Keratinocyte (primary cell): ENCODE measurements at regions not wholly inside any gene's neighbourhood (a gene's known extent, or its start where the extent isn't known, plus 50 kb on each side); places are given as distances from the start of the nearest gene placed in this dataset.

ENCODE experiments used
- DNase-seq: peaks from one replicate; pipeline ENCODE4 v3.0.0-alpha.2; 2011; ENCODE audit warnings: low read depth, missing footprints, low spot score
- FAIRE-seq: peaks from 2 replicates; lab custom pipeline; 2011; peaks lifted over from hg19 to GRCh38; lab: Jason Lieb, UNC
- H2AFZ ChIP-seq: 2 replicates; pipeline ENCODE4 v1.6.0; 2012; ENCODE audit warnings: low read length, control low read depth, inconsistent platforms; ENCODE audit not compliant: control insufficient read depth
- H3K27ac ChIP-seq: 2 replicates; pipeline ENCODE4 v1.5.1; 2011; ENCODE audit warnings: low read length; ENCODE audit not compliant: control insufficient read depth, insufficient read depth
- H3K27me3 ChIP-seq: 3 replicates; pipeline ENCODE4 v1.6.0; 2011; ENCODE audit warnings: low read length; ENCODE audit not compliant: control insufficient read depth, insufficient read depth; ENCODE audit errors: extremely low read depth
- H3K36me3 ChIP-seq, 2 experiments: 2 replicates in 1 of 2; 3 replicates in 1 of 2; pipeline ENCODE4 v1.5.1; 2011; ENCODE audit warnings: low read length in 2 of 2, mild to moderate bottlenecking in 1 of 2; ENCODE audit not compliant: control insufficient read depth in 2 of 2, insufficient read depth in 2 of 2; ENCODE audit errors: extremely low read depth in 1 of 2
- H3K4me1 ChIP-seq: 3 replicates; pipeline ENCODE4 v1.5.1; 2011; ENCODE audit warnings: low read length; ENCODE audit not compliant: control insufficient read depth, insufficient read depth; ENCODE audit errors: extremely low read depth
- H3K4me2 ChIP-seq: 3 replicates; pipeline ENCODE4 v1.6.0; 2011; ENCODE audit warnings: low read depth, low read length; ENCODE audit not compliant: control insufficient read depth, insufficient read depth; ENCODE audit errors: extremely low read depth
- H3K4me3 ChIP-seq, 3 experiments: fragments of 200-600 bp in 1 of 3; sonication (generic) in 1 of 3; 2 replicates in 2 of 3; 3 replicates in 1 of 3; pipeline ENCODE4 v1.5.1; 2011 to 2016; ENCODE audit warnings: low read length in 3 of 3, mild to moderate bottlenecking in 3 of 3, control low read depth in 2 of 3, inconsistent platforms in 1 of 3, low read depth in 1 of 3, mixed read lengths in 1 of 3, mixed run types in 1 of 3, moderate library complexity in 1 of 3; ENCODE audit not compliant: control insufficient read depth in 2 of 3, insufficient read depth in 2 of 3; ENCODE audit errors: extremely low read depth in 1 of 3
- H3K79me2 ChIP-seq: 2 replicates; pipeline ENCODE4 v1.6.0; 2012; ENCODE audit warnings: low read length; ENCODE audit not compliant: control insufficient read depth, insufficient read depth
- H3K9ac ChIP-seq: 3 replicates; pipeline ENCODE4 v1.6.0; 2011; ENCODE audit warnings: low read length; ENCODE audit not compliant: control insufficient read depth, insufficient read depth; ENCODE audit errors: extremely low read depth
- H3K9me1 ChIP-seq: 3 replicates; pipeline ENCODE4 v1.6.0; 2011; ENCODE audit warnings: low read length; ENCODE audit not compliant: control insufficient read depth, insufficient read depth; ENCODE audit errors: extremely low read depth
- H3K9me3 ChIP-seq: 2 replicates; pipeline ENCODE4 v1.5.1; 2012; ENCODE audit warnings: low read depth, low read length; ENCODE audit not compliant: control insufficient read depth
- H4K20me1 ChIP-seq: 3 replicates; pipeline ENCODE4 v1.6.0; 2011; ENCODE audit warnings: low read length; ENCODE audit not compliant: control insufficient read depth, insufficient read depth; ENCODE audit errors: extremely low read depth
- EZH2 ChIP-seq: IDR thresholded peaks from one replicate; pipeline ENCODE4 v1.6.1; 2012; ENCODE audit warnings: inconsistent platforms, mild to moderate bottlenecking, low read length, moderate library complexity
- dilution Hi-C: fragments of 300-500 bp; cut with MboI; formaldehyde crosslinking; loops from one replicate; pipeline ENCODE4 v1.7.0; 2020; ENCODE audit warnings: low sequenced_read_pairs; ENCODE audit not compliant: extremely low pct_ligation_motif_present
- TF ChIP-seq, protein P1 (sequence below), 3 experiments: IDR thresholded peaks in 1 of 3; conservative IDR thresholded peaks in 1 of 3; optimal IDR thresholded peaks in 1 of 3; 2 replicates in 2 of 3; 3 replicates in 1 of 3; pipeline versions ENCODE3 to v1.5.1; 2011; ENCODE audit warnings: low read length in 3 of 3, mild to moderate bottlenecking in 3 of 3, moderate library complexity in 2 of 3, control low read depth in 1 of 3, inconsistent platforms in 1 of 3; ENCODE audit not compliant: insufficient read depth in 2 of 3; ENCODE audit errors: extremely low read depth in 1 of 3

DNA sequence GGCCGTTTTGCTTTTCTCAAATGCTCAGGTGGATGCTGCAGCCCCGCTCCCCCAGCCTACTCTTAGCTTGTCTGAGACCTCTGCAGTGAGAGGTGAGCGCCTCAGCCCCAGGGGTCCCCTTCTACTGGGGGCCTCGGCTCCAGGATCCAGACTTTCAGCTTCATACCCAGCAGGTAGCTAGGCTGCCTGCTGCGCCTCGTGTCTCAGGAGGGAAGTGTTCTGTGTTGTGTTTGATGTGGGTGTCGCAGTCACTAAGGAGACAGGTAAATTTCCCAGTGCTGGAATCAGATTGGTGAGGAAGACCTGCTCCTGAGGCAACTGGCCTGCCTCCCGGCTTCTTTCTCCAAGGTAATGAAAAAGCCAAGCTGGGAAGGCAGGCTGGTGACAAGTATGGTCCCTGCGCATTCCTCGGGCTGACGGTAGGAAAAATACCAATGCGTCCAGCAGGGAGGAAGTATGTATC, 604.0 kb upstream of the SALL1 start:
- H3K9me3 ChIP-seq: no peaks in the 10 kb centered on the region
- dilution Hi-C loops: no loop called here
- TF ChIP-seq EZH2: no peak
- TF ChIP-seq, protein P1, sequence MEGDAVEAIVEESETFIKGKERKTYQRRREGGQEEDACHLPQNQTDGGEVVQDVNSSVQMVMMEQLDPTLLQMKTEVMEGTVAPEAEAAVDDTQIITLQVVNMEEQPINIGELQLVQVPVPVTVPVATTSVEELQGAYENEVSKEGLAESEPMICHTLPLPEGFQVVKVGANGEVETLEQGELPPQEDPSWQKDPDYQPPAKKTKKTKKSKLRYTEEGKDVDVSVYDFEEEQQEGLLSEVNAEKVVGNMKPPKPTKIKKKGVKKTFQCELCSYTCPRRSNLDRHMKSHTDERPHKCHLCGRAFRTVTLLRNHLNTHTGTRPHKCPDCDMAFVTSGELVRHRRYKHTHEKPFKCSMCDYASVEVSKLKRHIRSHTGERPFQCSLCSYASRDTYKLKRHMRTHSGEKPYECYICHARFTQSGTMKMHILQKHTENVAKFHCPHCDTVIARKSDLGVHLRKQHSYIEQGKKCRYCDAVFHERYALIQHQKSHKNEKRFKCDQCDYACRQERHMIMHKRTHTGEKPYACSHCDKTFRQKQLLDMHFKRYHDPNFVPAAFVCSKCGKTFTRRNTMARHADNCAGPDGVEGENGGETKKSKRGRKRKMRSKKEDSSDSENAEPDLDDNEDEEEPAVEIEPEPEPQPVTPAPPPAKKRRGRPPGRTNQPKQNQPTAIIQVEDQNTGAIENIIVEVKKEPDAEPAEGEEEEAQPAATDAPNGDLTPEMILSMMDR (optimal IDR thresholded peaks at IDR 0.05 in 1 of 3, IDR thresholded peaks at IDR 0.05 in 1 of 3, conservative IDR thresholded peaks at IDR 0.05 in 1 of 3; ENCODE audit: extremely low read depth in 1 of 3, insufficient read depth in 2 of 3, low read length in 3 of 3): no peak
- H3K9ac ChIP-seq: no peak overlapping the region
- H3K4me3 ChIP-seq: no peak overlapping the region
- H3K9me1 ChIP-seq: no peaks in the 10 kb centered on the region
- no peak overlapping the region for H3K27ac ChIP-seq
- H3K27me3 ChIP-seq: peaks cover 5% of the 10 kb centered on the region
- no peaks in the 10 kb centered on the region for H3K36me3 ChIP-seq
- H3K4me1 ChIP-seq: no peaks in the 10 kb centered on the region
- no peaks in the 10 kb centered on the region for H4K20me1 ChIP-seq
- DNase-seq (no peak), FAIRE-seq (no peak)
- no peaks in the 10 kb centered on the region for H3K79me2 ChIP-seq
- H3K4me2 ChIP-seq: peak overlapping the region; percentile 2
- H2AFZ ChIP-seq: no peak overlapping the region

DNA sequence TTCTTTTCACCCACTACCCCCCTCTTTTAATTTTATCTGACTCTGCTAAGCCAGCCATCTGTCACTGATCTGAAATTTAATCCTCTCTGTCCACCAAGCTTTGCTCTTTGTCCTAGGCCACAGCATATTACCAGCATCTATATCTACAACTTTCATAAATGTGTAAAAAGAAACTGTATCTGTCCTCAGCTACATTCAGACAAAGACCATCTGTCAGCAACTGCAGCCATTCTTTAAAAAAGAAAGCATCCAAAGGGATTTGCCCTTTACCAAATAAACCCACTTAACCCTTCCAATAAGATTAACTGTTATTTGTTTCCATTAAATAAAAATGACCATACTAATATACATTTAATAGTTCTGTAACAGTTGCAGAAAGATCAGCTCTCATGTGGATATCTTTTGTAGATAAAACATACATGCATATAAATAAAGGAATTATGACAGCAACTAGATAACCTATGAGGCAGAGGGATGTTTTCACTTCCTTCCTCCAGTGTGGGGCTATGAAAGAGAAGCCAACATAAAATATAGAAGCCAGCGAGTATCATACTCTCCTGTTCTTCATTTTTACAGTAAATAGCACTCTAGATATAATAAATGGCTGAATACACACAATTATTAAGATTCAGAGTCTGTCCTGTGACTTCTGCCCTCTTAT, 602.5 kb upstream of the SALL1 start:
- H3K4me1 ChIP-seq: no peaks in the 10 kb centered on the region
- TF ChIP-seq, protein P1 (optimal IDR thresholded peaks at IDR 0.05 in 1 of 3, IDR thresholded peaks at IDR 0.05 in 1 of 3, conservative IDR thresholded peaks at IDR 0.05 in 1 of 3; ENCODE audit: extremely low read depth in 1 of 3, insufficient read depth in 2 of 3, low read length in 3 of 3): no peak
- no peak for TF ChIP-seq EZH2
- H3K4me2 ChIP-seq: no peak overlapping the region
- no peaks in the 10 kb centered on the region for H3K9me3 ChIP-seq
- no peaks in the 10 kb centered on the region for H3K79me2 ChIP-seq
- no peak overlapping the region for H3K9ac ChIP-seq
- DNase-seq (no peak), FAIRE-seq (no peak)
- H3K9me1 ChIP-seq: no peaks in the 10 kb centered on the region
- H3K4me3 ChIP-seq: no peak overlapping the region
- peaks cover 5% of the 10 kb centered on the region for H3K27me3 ChIP-seq
- dilution Hi-C loops: no loop called here
- no peak overlapping the region for H2AFZ ChIP-seq
- H3K27ac ChIP-seq: no peak overlapping the region
- H3K36me3 ChIP-seq: no peaks in the 10 kb centered on the region
- no peaks in the 10 kb centered on the region for H4K20me1 ChIP-seq
